Endodermal cell (in vitro differentiated cells): ENCODE measurements at regions not wholly inside any gene's neighbourhood (a gene's known extent, or its start where the extent isn't known, plus 50 kb on each side); places are given as distances from the start of the nearest gene placed in this dataset.

Source experiments
- DNase-seq: peaks from one replicate; pipeline ENCODE4 v3.0.0-alpha.2; 2017
- H3K27ac ChIP-seq: 2 replicates; pipeline ENCODE4 v1.5.1; 2013; ENCODE audit warnings: mild to moderate bottlenecking, low read depth, low read length, moderate library complexity
- H3K27me3 ChIP-seq: 2 replicates; pipeline ENCODE4 v1.6.1; 2013; ENCODE audit warnings: mild to moderate bottlenecking, low read length, moderate library complexity; ENCODE audit not compliant: insufficient read depth, control insufficient read depth, poor library complexity, severe bottlenecking
- H3K36me3 ChIP-seq: 2 replicates; pipeline ENCODE4 v1.7.0; 2013; ENCODE audit warnings: mild to moderate bottlenecking, low read length, moderate library complexity; ENCODE audit not compliant: control insufficient read depth, insufficient read depth
- H3K4me1 ChIP-seq: one replicate; pipeline ENCODE4 v1.7.0; 2013; ENCODE audit warnings: low read length; ENCODE audit not compliant: control insufficient read depth, insufficient read depth
- H3K4me3 ChIP-seq: 2 replicates; pipeline ENCODE4 v1.5.1; 2013; ENCODE audit warnings: mild to moderate bottlenecking, low read length, moderate library complexity
- H3K9ac ChIP-seq: 2 replicates; pipeline ENCODE4 v1.6.1; 2013; ENCODE audit warnings: mild to moderate bottlenecking, low read length, moderate library complexity; ENCODE audit not compliant: poor library complexity, severe bottlenecking; ENCODE audit errors: extremely low read depth
- H3K9me3 ChIP-seq: 2 replicates; pipeline ENCODE4 v1.6.1; 2013; ENCODE audit warnings: mild to moderate bottlenecking, low read length, moderate library complexity; ENCODE audit not compliant: control insufficient read depth
- H3K27ac Mint-ChIP-seq: 2 replicates; pipeline ENCODE4 v1.8.0; 2020; ENCODE audit warnings: mixed read lengths
- H3K27me3 Mint-ChIP-seq: 2 replicates; pipeline ENCODE4 v1.8.0; 2021; ENCODE audit warnings: mild to moderate bottlenecking, mixed read lengths; ENCODE audit not compliant: insufficient read depth
- H3K36me3 Mint-ChIP-seq: 2 replicates; pipeline ENCODE4 v1.8.0; 2020; ENCODE audit warnings: low read depth, mixed read lengths
- H3K4me1 Mint-ChIP-seq: 2 replicates; pipeline ENCODE4 v1.8.0; 2020; ENCODE audit warnings: mixed read lengths
- H3K4me3 Mint-ChIP-seq: 2 replicates; pipeline ENCODE4 v1.8.0; 2020; ENCODE audit warnings: mild to moderate bottlenecking, moderate library complexity, mixed read lengths
- H3K9me3 Mint-ChIP-seq: 2 replicates; pipeline ENCODE4 v1.8.0; 2020; ENCODE audit warnings: mild to moderate bottlenecking, mixed read lengths
- CTCF ChIP-seq: fragments of 200-600 bp; sonication (generic); conservative IDR thresholded peaks from 2 replicates; pipeline ENCODE4 v1.5.0; 2021; ENCODE audit warnings: antibody characterized with exemption, mild to moderate bottlenecking
- WGBS, 2 experiments: methylation state at CpG; one replicate each; pipeline versions ENCODE4 v1.1.5 to v1.1.7; 2013; ENCODE audit warnings: missing lambda C conversion rate in 2 of 2, mixed read lengths in 1 of 2; ENCODE audit not compliant: insufficient coverage in 1 of 2, insufficient read length in 1 of 2; 5-methylcytosine and 5-hydroxymethylcytosine counted together

GRCh38 chr1:166590161-166590560 is 249.1 kb upstream of the POGK start:
- H3K9me3 Mint-ChIP-seq: no peaks in the 10 kb centered on the region
- H3K9me3 ChIP-seq: no peaks in the 10 kb centered on the region
- no peaks in the 10 kb centered on the region for H3K4me1 ChIP-seq
- H3K4me1 Mint-ChIP-seq: no peaks in the 10 kb centered on the region
- H3K36me3 ChIP-seq: no peaks in the 10 kb centered on the region
- H3K4me3 ChIP-seq: no peak overlapping the region
- no peak overlapping the region for H3K27ac ChIP-seq
- TF ChIP-seq CTCF: no peak
- no peak for DNase-seq
- H3K4me3 Mint-ChIP-seq: no peak overlapping the region
- H3K27me3 ChIP-seq: no peaks in the 10 kb centered on the region
- 94 to 100% methylated on average over 1 to 2 of the region's 2 CpGs for WGBS, 2 experiments
- no peaks in the 10 kb centered on the region for H3K27me3 Mint-ChIP-seq
- no peak overlapping the region for H3K27ac Mint-ChIP-seq
- H3K9ac ChIP-seq: no peak overlapping the region
- no peaks in the 10 kb centered on the region for H3K36me3 Mint-ChIP-seq

GRCh38 chr1:166594646-166595045 is 244.6 kb upstream of the POGK start:
- no peak overlapping the region for H3K9ac ChIP-seq
- no peaks in the 10 kb centered on the region for H3K27me3 Mint-ChIP-seq
- no peak for DNase-seq
- no peaks in the 10 kb centered on the region for H3K4me1 Mint-ChIP-seq
- no peaks in the 10 kb centered on the region for H3K27me3 ChIP-seq
- H3K27ac ChIP-seq: no peak overlapping the region
- 90 to 92% methylated on average over 2 to 3 of the region's 3 CpGs for WGBS, 2 experiments
- no peaks in the 10 kb centered on the region for H3K36me3 Mint-ChIP-seq
- no peak overlapping the region for H3K4me3 ChIP-seq
- H3K36me3 ChIP-seq: no peaks in the 10 kb centered on the region
- H3K4me3 Mint-ChIP-seq: no peak overlapping the region
- no peaks in the 10 kb centered on the region for H3K4me1 ChIP-seq
- no peak overlapping the region for H3K27ac Mint-ChIP-seq
- no peak for TF ChIP-seq CTCF
- peaks cover 4% of the 10 kb centered on the region for H3K9me3 Mint-ChIP-seq
- H3K9me3 ChIP-seq: no peaks in the 10 kb centered on the region

GRCh38 chr1:166597516-166597915 is 241.8 kb upstream of the POGK start:
- DNase-seq: no peak
- peaks cover 4% of the 10 kb centered on the region for H3K4me1 Mint-ChIP-seq
- Histone ChIP-seq H3K36me3 (no peaks in the 10 kb centered on the region), H3K9ac (no peak overlapping the region), H3K9me3 (no peaks in the 10 kb centered on the region), H3K27me3 (no peaks in the 10 kb centered on the region), H3K4me3 (no peak overlapping the region), H3K27ac (no peak overlapping the region), H3K4me1 (no peaks in the 10 kb centered on the region)
- peaks cover 4% of the 10 kb centered on the region for H3K9me3 Mint-ChIP-seq
- H3K4me3 Mint-ChIP-seq: no peak overlapping the region
- no peaks in the 10 kb centered on the region for H3K36me3 Mint-ChIP-seq
- TF ChIP-seq CTCF: no peak
- H3K27me3 Mint-ChIP-seq: no peaks in the 10 kb centered on the region
- H3K27ac Mint-ChIP-seq: no peak overlapping the region
